K562 (cell line): ENCODE measurements at regions not wholly inside any gene's neighbourhood (a gene's known extent, or its start where the extent isn't known, plus 50 kb on each side); places are given as distances from the start of the nearest gene placed in this dataset.

Experiments used
- ATAC-seq: fragments of 200-7000 bp; cut with Tn5 transposase; 3 replicates; pipeline ENCODE4 v1.9.1; 2020; ENCODE audit warnings: moderate library complexity
- BruUV-seq: library from RNA; stranded (reverse); fragments of 400-500 nt; replicated peaks from 2 replicates; lab custom pipeline; 2021; lab: Mats Ljungman, UMichigan
- CTCF ChIA-PET: fragments of 300-600 bp; formaldehyde crosslinking; extraction: SDS; loops from one replicate; lab custom pipeline; 2021; ENCODE audit warnings: low intra/inter-chr PET ratio; lab: Yijun Ruan, JAX
- POLR2A ChIA-PET: fragments of 300-600, 350-650 bp; sonication (Branson Sonifier 250); formaldehyde crosslinking; extraction: SDS; loops from one replicate; lab custom pipeline; 2021; ENCODE audit warnings: antibody characterized with exemption, inconsistent platforms; lab: Yijun Ruan, JAX
- DNase-seq, 4 experiments: peaks; one replicate each; pipeline versions ENCODE4 v3.0.0 to v3.0.0-alpha.2; 2011 to 2018; ENCODE audit warnings: low spot score in 3 of 4, mixed read lengths in 3 of 4; ENCODE audit errors: extremely low read depth in 1 of 4
- FAIRE-seq: peaks from 2 replicates; lab custom pipeline; 2011; peaks lifted over from hg19 to GRCh38; lab: Jason Lieb, UNC
- H2AFZ ChIP-seq: 2 replicates; pipeline ENCODE4 v1.6.0; 2011; ENCODE audit warnings: low read depth, low read length, control low read depth, inconsistent platforms
- H3K27ac ChIP-seq: fragments of 200-600 bp; 3 replicates; pipeline ENCODE4 v1.8.0; 2011; ENCODE audit warnings: low read depth, mild to moderate bottlenecking, control low read depth, inconsistent platforms, low read length, moderate library complexity, mixed read lengths; ENCODE audit errors: extremely low read depth
- H3K27me3 ChIP-seq, 2 experiments: fragments of 300-600 bp in 1 of 2; 2 replicates in 1 of 2; 3 replicates in 1 of 2; pipeline versions ENCODE4 v1.6.0 to v1.8.0; 2011; ENCODE audit warnings: inconsistent platforms in 2 of 2, low read length in 2 of 2, mild to moderate bottlenecking in 1 of 2, mixed read lengths in 1 of 2, moderate library complexity in 1 of 2; ENCODE audit not compliant: control insufficient read depth in 2 of 2, insufficient read depth in 2 of 2
- H3K36me3 ChIP-seq: fragments of 300-600 bp; 3 replicates; pipeline ENCODE4 v1.8.0; 2011; ENCODE audit warnings: mild to moderate bottlenecking, low read length, inconsistent platforms; ENCODE audit not compliant: control insufficient read depth, insufficient read depth
- H3K4me1 ChIP-seq, 2 experiments: fragments of 200-600 bp in 1 of 2; replicated peaks in 1 of 2; 2 replicates in 1 of 2; 3 replicates in 1 of 2; pipeline versions ENCODE4 v1.5.1 to v1.8.0; 2011; ENCODE audit warnings: inconsistent platforms in 2 of 2, low read length in 2 of 2, mild to moderate bottlenecking in 1 of 2, mixed read lengths in 1 of 2, moderate library complexity in 1 of 2; ENCODE audit not compliant: control insufficient read depth in 2 of 2, insufficient read depth in 2 of 2
- H3K4me2 ChIP-seq: 2 replicates; pipeline ENCODE4 v1.6.1; 2011; ENCODE audit warnings: low read length, control low read depth, inconsistent platforms, mixed read lengths; ENCODE audit not compliant: insufficient read depth
- H3K4me3 ChIP-seq: fragments of 200-600 bp; sonication (generic), shearing (Covaris generic); 2 replicates; pipeline ENCODE4 v1.5.1; 2016; ENCODE audit warnings: control low read depth, inconsistent platforms
- H3K79me2 ChIP-seq: fragments of 200-600 bp; 3 replicates; pipeline ENCODE4 v1.8.0; 2011; ENCODE audit warnings: low read length, inconsistent platforms; ENCODE audit not compliant: control insufficient read depth, insufficient read depth
- H3K9ac ChIP-seq, 2 experiments: 2 replicates each; pipeline versions ENCODE4 v1.6.0 to v1.6.1; 2011; ENCODE audit warnings: low read depth in 2 of 2, low read length in 2 of 2, control low read depth in 1 of 2, inconsistent platforms in 1 of 2, mild to moderate bottlenecking in 1 of 2, mixed read lengths in 1 of 2; ENCODE audit not compliant: insufficient read depth in 1 of 2
- H3K9me1 ChIP-seq: one replicate; pipeline ENCODE4 v1.6.0; 2011; ENCODE audit warnings: inconsistent platforms, mild to moderate bottlenecking, low read length, moderate library complexity; ENCODE audit not compliant: control insufficient read depth, insufficient read depth
- H3K9me3 ChIP-seq: replicated peaks from 2 replicates; pipeline ENCODE4 v1.5.1; 2011; ENCODE audit warnings: low read depth, low read length, inconsistent platforms; ENCODE audit not compliant: control insufficient read depth, insufficient read depth
- H4K20me1 ChIP-seq: replicated peaks from 2 replicates; pipeline ENCODE4 v1.6.1; 2011; ENCODE audit warnings: low read length, inconsistent platforms, mixed read lengths; ENCODE audit not compliant: control insufficient read depth, insufficient read depth
- ARID3A ChIP-seq: IDR thresholded peaks from 2 replicates; pipeline ENCODE4 v1.6.1; 2012; ENCODE audit warnings: low read depth, low read length, improper control_type of control experiment, borderline replicate concordance
- ATF7 ChIP-seq: fragments of 450-650 bp; IDR thresholded peaks from 2 replicates; pipeline ENCODE4 v1.7.1; 2014; ENCODE audit warnings: mild to moderate bottlenecking, moderate library complexity
- BRD4 ChIP-seq: fragments of 200-600 bp; sonication (generic); IDR thresholded peaks from 2 replicates; pipeline ENCODE4 v1.6.1; 2017; ENCODE audit warnings: inconsistent platforms
- CHD4 ChIP-seq: fragments of 200-600 bp; sonication (generic); IDR thresholded peaks from 3 replicates; pipeline ENCODE4 v1.6.1; 2012; ENCODE audit warnings: low read depth, mild to moderate bottlenecking, mixed read lengths, low read length, inconsistent platforms; ENCODE audit not compliant: insufficient read depth, insufficient replicate concordance, poor library complexity, severe bottlenecking
- DACH1 ChIP-seq: fragments of 450-650 bp; IDR thresholded peaks from 2 replicates; pipeline ENCODE4 v1.6.1; 2018; ENCODE audit not compliant: partially characterized antibody
- GABPA ChIP-seq: fragments of 200-800 bp; sonication (Bioruptor generic); conservative IDR thresholded peaks from 2 replicates; pipeline ENCODE4 v1.6.1; 2016; ENCODE audit warnings: low read depth, missing genetic modification characterization, missing compliant biosample characterization
- HDGF ChIP-seq: fragments of 450-650 bp; IDR thresholded peaks from 2 replicates; pipeline ENCODE4 v1.6.1; 2016
- HNRNPLL ChIP-seq: fragments of 200-400 bp; formaldehyde crosslinking; IDR thresholded peaks from 2 replicates; pipeline ENCODE4 v1.6.1; 2017; ENCODE audit warnings: low read length, low read depth, mild to moderate bottlenecking; ENCODE audit not compliant: poor library complexity, severe bottlenecking
- IRF2 ChIP-seq: sonication (generic); formaldehyde crosslinking; IDR thresholded peaks from 2 replicates; pipeline ENCODE4 v1.8.1; 2022; ENCODE audit warnings: mild to moderate bottlenecking, missing genetic modification reagents
- KLF10 ChIP-seq: fragments of 250-450 bp; sonication (Bioruptor Pico); IDR thresholded peaks from 2 replicates; pipeline ENCODE4 v1.6.1; 2021; ENCODE audit warnings: matching md5 sums
- SREBF1 ChIP-seq: fragments of 150-350 bp; IDR thresholded peaks from 2 replicates; pipeline ENCODE4 v1.6.1; 2014; ENCODE audit warnings: antibody characterized with exemption, low read depth, low read length, borderline replicate concordance
- XRCC4 ChIP-seq: IDR thresholded peaks from one replicate; pipeline ENCODE4 v1.6.1; 2011; ENCODE audit not compliant: insufficient read depth, insufficient read length; ENCODE audit errors: extremely low read depth
- ZFP30 ChIP-seq: fragments of 250-450 bp; sonication (Bioruptor Pico); IDR thresholded peaks from 2 replicates; pipeline ENCODE4 v1.8.0; 2022; ENCODE audit warnings: moderate library complexity, mild to moderate bottlenecking, inconsistent platforms, borderline replicate concordance
- ZNF184 ChIP-seq: sonication (generic); formaldehyde crosslinking; IDR thresholded peaks from 2 replicates; pipeline ENCODE4 v1.5.0; 2020; ENCODE audit warnings: missing genetic modification reagents
- ZNF232 ChIP-seq: sonication (generic); formaldehyde crosslinking; IDR thresholded peaks from 2 replicates; pipeline ENCODE4 v1.8.0; 2022; ENCODE audit warnings: mild to moderate bottlenecking, missing genetic modification reagents
- ZNF239 ChIP-seq: fragments of 250-450 bp; sonication (Bioruptor Pico); IDR thresholded peaks from 2 replicates; pipeline ENCODE4 v1.4.0; 2020; ENCODE audit warnings: mild to moderate bottlenecking
- ZNF644 ChIP-seq: fragments of 200-800 bp; sonication (Bioruptor generic); IDR thresholded peaks from 2 replicates; pipeline ENCODE4 v1.6.1; 2016; ENCODE audit warnings: low read depth, missing genetic modification characterization, missing compliant biosample characterization
- WGBS: fragments of 100-300 bp; shearing (Covaris generic); methylation state at CpG from one replicate; pipeline ENCODE4 v1.1.6; 2016; ENCODE audit warnings: low coverage, mixed read lengths; ENCODE audit not compliant: insufficient coverage; ENCODE audit errors: missing lambda C conversion rate; 5-methylcytosine and 5-hydroxymethylcytosine counted together
- in situ Hi-C: fragments of 300-500 bp; cut with MboI; formaldehyde crosslinking; loops from 4 replicates; pipeline ENCODE4 v1.15.0; 2018; ENCODE audit warnings: inconsistent platforms, mixed read lengths
- intact Hi-C: fragments of 100-400 bp; cut with micrococcal nuclease; formaldehyde crosslinking; loops from 2 replicates; pipeline ENCODE4 v1.14.2; 2022
- TF ChIP-seq, protein P1 (sequence below): fragments of 450-650 bp; IDR thresholded peaks from 2 replicates; pipeline ENCODE4 v1.6.1; 2016; ENCODE audit warnings: low read depth, mild to moderate bottlenecking, moderate library complexity
- TF ChIP-seq, protein P2 (sequence below): fragments of 450-650 bp; IDR thresholded peaks from 2 replicates; pipeline ENCODE4 v1.7.0; 2016; ENCODE audit warnings: borderline replicate concordance

- no peak for TF ChIP-seq CHD4
- TF ChIP-seq ZNF644 (tag) = no peak
- TF ChIP-seq BRD4 = no peak
- TF ChIP-seq ATF7 = no peak
- no peak for TF ChIP-seq XRCC4
- no peak for TF ChIP-seq ZNF232 (CRISPR knock-in tag)
Measured at GRCh38 chr4:177232473-177232872, 77.2 kb upstream of the NEIL3 start (continued).

DNA sequence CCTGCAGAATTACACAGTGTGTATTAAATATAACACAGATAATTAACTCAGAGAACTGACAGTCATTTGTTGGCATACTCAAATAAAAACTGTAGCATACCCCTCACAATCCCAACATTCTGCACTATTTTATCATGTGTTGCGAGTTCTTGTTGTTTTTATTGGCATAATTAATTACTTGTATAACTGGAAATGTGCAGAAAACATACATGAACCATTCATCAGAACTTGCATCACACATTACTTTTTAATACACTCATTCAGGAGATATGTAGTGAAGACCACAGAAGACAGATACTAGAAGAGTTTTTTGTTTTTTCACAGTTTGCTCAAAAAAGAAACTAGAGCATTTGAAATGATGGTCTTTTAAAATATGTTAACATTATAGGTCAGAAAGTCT, 74.6 kb upstream of the NEIL3 start:
- no TSS peak for BruUV-seq
- WGBS = 0% methylated on average over 1 of the region's 1 CpG
- in situ Hi-C loops = no loop called here

More for the DNA sequence above, 74.6 kb upstream of the NEIL3 start:
- no peaks in the 10 kb centered on the region for H3K9me3 ChIP-seq
- no peak overlapping the region for H3K4me3 ChIP-seq
- no peaks in the 10 kb centered on the region for H4K20me1 ChIP-seq
- no peak overlapping the region for H3K27ac ChIP-seq
- no peaks in the 10 kb centered on the region for H3K79me2 ChIP-seq
- FAIRE-seq (no peak), DNase-seq (no peak), ATAC-seq (no peak)
- no peaks in the 10 kb centered on the region for H3K9me1 ChIP-seq
- H3K4me2 ChIP-seq = no peak overlapping the region
- H3K4me1 ChIP-seq = no peaks in the 10 kb centered on the region
- no peak overlapping the region for H3K9ac ChIP-seq
- no peaks in the 10 kb centered on the region; a peak in 1 of 5 replicates for H3K27me3 ChIP-seq
- H2AFZ ChIP-seq = no peak overlapping the region
- ChIA-PET CTCF (no interaction called here), POLR2A (no interaction called here)
- intact Hi-C loops = no loop called here
- TF ChIP-seq, protein P1, sequence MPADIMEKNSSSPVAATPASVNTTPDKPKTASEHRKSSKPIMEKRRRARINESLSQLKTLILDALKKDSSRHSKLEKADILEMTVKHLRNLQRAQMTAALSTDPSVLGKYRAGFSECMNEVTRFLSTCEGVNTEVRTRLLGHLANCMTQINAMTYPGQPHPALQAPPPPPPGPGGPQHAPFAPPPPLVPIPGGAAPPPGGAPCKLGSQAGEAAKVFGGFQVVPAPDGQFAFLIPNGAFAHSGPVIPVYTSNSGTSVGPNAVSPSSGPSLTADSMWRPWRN = no peak
- no peak for TF ChIP-seq ZNF239 (CRISPR knock-in tag)
- no peak for TF ChIP-seq IRF2
- TF ChIP-seq ZNF184 = no peak
- TF ChIP-seq HNRNPLL = no peak
- TF ChIP-seq SREBF1 = no peak
- no peak for TF ChIP-seq KLF10
- no peak for TF ChIP-seq ARID3A
- TF ChIP-seq, protein P2, sequence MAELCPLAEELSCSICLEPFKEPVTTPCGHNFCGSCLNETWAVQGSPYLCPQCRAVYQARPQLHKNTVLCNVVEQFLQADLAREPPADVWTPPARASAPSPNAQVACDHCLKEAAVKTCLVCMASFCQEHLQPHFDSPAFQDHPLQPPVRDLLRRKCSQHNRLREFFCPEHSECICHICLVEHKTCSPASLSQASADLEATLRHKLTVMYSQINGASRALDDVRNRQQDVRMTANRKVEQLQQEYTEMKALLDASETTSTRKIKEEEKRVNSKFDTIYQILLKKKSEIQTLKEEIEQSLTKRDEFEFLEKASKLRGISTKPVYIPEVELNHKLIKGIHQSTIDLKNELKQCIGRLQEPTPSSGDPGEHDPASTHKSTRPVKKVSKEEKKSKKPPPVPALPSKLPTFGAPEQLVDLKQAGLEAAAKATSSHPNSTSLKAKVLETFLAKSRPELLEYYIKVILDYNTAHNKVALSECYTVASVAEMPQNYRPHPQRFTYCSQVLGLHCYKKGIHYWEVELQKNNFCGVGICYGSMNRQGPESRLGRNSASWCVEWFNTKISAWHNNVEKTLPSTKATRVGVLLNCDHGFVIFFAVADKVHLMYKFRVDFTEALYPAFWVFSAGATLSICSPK = no peak
- no peak for TF ChIP-seq HDGF
- no peak for TF ChIP-seq GABPA (tag)
- TF ChIP-seq DACH1 = no peak
- no peak for TF ChIP-seq ZFP30 (CRISPR knock-in tag)
- H3K36me3 ChIP-seq = no peaks in the 10 kb centered on the region
